Left forelimb (tissue), 1 donor: ENCODE measurements at regions not wholly inside any gene's neighbourhood (a gene's known extent, or its start where the extent isn't known, plus 50 kb on each side); places are given as distances from the start of the nearest gene placed in this dataset.

Experiments used
- DNase-seq: peaks from one replicate; pipeline ENCODE4 v3.0.0-alpha.2; 2018; ENCODE audit warnings: low spot score

GRCh38 chr6:56863366-56863765, 91.5 kb upstream of the BEND6 start:
- DNase-seq, result no peak

DNA sequence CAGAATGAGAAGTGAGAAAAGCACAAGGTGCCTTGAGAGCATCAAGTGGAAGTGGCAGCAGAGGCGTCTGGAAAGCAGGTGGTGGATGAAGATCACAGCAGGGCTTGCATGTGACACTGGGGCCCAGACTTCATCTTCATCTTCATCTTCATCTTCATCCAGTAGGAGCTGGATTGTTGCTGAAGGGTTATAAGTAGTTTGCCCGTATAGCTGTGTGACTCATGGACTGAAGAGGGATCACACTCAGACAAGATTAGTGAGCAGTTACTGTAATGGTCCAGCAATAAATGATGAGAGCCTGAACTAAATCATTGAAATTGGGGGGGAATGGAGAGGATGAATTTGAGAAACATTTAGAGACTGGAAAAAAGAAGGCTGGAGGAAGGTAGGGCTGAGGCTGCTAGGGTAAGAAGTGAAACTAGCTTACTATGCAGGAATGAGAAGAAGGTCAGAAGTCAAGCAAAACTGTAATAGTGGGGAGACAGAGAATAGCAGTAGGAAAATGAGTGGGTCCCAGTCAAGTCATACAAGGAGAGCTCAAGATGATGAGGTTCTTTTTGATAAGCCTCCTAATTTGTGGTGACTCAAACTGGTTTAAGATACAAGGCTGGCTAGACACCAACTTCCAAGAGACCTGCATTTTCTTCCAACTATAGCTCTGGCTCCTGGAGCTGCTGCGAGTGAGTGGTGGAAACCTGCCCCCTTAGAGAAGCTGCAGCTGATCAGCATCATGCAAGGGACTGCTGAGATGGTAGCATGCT, 92.3 kb upstream of the BEND6 start:
- DNase-seq, result no peak

DNA sequence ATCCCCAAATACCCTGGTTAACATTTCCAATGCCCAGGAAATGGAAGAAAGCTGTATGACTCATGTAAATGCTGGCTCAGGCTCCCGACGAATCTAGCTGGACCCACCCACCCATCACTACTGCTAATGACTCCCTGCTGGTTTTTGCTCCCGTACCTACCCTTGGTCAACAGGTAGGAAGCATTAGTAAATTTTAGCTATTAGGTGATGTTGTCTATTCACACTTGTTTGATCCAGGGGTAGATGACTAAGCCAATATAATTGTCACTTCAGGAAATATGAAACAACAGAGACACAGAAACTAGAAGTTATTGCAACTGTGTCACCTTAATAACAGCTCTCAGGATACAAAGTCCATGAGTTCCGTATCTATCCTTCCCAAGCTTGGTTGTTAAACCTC, 94.4 kb upstream of the BEND6 start:
- no peak for DNase-seq

- DNase-seq, result no peak
Observed at GRCh38 chr6:56856036-56856580, 98.8 kb upstream of the BEND6 start.

DNA sequence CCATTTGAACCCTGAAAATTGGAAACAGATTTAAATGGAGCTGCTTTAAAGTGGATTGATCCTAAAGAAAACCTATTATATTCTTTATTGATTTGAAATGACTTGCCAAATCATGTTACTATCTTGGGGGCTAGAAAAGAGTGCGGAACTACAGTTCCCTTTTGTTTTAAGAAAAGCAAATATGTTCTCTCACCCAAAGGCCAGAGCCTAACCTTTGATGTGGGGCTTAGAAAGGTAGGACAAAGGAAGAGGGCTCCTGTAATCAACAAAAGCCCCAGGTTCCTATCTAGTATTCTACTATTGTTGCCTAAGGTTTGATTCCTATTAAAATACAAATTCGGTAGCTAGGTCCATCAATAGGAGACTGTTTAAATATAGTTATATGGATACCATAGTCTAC, 100.8 kb upstream of the BEND6 start:
- DNase-seq, result no peak

DNA sequence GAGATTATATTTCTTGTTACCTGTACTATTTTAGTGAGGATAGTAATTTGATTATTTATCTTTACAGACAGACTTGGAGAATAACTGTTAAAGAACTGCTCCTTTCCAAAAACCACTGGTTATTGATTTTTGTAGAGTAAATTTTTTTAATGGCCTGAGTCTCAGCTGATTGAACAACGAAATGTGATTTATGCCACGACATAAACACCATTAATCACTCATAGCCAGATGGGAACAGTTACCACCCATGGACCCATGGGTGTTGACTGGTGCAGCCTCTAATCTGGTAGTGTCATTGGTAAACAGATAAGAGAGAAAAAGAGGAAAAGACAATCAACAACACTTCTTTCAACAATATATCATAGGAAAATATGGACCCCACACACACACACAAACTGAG, 101.4 kb upstream of the BEND6 start:
- no peak for DNase-seq

DNA sequence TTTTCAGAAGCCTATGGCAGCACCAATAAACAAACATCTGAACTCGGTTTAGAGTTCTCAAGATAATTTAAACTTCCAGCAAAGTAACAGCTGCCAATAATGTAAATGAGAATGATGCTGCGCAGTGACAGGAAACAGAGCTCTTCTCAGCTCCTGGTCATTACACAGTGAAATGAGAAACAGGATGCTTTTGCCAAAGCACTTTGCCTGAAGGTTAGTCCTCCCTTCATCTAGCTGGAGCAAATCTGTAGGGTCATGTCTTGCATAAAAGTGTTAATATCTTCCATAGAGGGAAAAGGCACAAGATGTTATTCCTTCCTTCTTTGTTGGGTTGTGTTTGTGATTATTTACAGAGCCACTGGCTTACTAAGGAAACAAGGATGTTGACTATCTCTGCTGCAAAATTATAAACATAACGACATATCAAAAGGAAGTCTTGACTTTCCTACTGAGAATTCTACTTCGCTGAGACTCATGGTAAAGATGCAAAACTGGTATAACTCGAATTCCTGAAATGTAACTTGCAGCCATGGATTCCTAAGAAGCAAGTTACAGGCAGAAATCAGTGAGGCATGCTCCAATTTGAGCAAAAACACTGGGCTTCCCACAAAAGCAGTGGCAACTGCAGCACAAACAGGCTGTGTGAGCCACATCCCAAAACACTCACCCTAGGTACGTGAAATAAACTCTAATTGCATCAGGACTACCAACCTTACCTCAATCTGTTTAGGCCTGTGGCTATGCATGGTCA, 102.5 kb upstream of the BEND6 start:
- DNase-seq, result no peak

DNA sequence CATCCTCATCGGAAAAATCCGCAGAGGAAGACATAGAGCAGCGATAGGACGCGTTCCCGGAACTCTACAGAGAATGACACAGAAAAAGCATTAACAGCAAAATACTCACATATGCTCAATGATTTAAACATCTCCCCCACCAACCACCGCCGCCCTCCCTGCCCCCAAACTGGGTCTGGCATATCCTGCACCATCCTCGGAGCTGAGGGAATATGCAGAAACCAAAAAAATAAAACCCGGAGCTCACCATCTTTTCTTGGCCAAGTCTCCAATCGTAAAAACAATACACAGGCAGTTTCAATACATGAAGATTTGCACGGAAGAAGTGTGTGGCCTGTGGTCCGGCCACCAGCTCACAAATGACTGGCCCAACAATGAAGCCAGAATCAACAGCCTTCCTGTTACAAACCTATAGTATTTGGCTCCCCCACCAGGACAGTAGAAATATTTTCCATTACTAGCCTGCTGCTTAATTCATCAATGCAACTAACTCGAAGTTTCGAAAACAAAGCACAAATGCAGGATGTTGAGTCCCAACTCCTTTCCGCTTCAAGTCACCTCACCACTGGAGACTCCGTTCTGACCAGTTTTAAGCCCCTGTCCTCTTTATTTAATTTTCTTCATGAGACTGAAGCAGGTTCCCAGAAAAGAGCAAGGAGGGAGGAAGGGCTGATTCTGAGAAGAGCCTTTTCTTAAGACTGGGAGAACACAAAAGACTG, 103.2 kb upstream of the BEND6 start:
- peak; percentile 70 for DNase-seq

DNA sequence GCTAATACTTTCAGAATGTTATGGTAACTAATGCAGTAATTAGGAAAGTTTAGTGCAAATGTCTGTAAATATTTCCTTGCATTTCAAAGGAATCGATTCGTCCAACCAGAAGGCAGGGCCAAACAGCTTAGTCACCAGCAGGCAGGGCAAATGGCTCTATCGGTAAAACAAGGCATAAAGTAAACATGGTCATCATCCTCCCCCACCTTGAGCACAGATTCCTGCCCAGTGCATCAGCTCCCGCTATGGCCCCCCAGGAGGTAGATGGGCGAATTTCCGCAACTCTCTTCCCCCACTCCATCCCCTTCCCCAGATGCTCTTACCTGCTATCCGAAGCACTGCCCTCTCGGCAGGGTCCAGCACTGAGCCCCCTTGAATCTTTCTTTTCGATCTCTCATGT, 103.8 kb upstream of the BEND6 start:
- no peak for DNase-seq

GRCh38 chr6:56850626-56851025, 104.3 kb upstream of the BEND6 start:
- no peak for DNase-seq

DNA sequence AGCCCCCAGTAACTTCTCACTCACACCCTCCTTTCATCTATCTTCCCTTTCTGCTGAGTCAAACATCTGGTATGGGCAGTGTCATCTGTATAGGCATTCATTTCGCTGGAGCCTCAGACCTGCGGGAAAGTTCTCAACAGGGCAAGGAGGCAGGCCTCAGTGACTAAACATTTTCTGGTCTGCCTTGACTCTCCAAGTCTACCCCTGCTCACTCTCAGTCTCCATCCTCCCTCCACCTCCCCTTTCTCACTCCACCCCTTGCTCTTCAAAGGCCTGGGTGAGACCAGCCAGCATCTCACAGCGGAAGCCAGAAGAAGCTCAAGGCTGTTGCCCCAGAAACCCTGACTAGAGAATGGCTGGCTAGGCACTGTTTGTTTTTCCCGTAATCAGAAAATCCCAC, 105.0 kb upstream of the BEND6 start:
- no peak for DNase-seq

DNA sequence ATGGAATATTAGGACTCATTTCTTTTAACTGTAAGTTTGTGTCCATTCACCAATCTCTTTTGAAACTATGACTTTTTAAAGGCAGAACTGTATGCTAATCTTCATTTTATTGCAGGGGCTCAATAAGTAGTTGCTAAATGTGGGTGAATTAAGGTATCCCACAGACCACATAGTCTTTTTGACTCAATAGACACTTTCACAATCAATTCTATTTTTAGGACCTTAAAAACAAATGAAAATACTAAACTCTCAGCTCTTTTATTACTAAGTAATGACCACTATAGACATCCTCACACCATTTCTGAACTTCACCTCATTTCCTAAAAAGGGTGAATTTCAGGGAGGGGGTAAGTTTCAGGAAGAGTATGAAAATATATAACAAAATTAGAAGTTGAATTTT, 106.8 kb upstream of the BEND6 start:
- no peak for DNase-seq

DNA sequence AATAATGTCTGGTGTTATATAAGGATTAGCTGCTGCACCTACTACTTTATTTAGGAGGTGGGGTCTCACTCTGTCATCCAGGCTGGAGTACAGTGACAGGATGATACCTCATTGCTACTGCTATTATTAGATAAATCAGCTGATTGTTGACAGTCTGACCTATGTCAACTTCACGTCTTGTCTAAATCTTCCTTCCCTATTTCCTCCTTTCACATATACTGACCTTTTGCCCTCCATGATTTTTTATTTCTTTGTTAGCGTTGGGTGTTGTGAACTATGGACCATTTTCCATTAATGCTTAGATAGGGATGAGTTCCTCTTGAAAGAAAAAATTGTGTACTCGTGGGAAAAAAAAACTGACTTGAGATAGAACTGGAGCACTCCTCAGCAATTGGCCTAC, 109.9 kb upstream of the BEND6 start:
- no peak for DNase-seq

DNA sequence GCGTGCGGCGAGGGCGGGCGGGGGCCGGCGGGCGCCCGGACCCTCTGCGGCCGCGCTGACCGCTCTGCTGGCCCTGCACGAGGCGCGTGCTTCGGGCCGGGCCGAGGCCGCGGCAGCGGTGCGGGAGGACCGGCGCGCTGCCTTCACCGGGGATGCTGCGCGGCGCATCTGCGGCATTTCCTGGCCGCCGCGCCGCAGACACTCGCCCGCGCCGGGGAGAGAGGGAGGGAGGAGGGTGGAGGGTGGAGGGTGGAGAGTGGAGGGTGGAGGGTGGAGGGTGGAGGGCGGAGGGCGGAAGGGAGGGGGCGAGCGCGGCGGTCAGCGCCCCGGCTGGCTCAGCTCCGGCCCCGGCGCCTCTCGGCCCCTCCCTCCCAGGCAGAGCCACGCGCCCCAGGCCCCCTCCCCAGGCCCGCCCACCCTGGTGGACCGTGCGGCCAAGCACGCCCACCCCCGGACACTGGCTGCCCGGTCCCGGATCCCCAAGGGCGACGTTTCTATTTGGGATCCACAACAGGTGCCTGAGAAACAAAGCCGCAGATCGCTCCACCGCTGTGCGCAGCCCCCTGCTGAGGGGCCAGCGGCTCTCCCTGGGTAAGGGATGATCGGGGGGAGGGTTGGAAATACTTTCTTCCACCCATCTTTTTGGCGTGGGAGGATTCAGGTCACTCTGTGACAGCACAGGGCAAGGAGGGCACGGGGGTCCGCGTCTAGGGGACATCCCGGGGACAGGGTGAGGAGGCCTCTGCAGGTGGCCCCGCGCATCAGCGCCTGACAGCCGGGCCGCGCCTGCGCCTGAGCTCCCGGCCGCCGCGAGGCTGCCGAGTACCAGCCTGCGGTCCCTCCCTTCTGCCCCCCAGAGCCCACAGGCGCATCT, 111.2 kb upstream of the BEND6 start:
- peak; percentile 88 for DNase-seq

- peak; percentile 74 for DNase-seq
Observed at GRCh38 chr6:56842686-56843475, 112.0 kb upstream of the BEND6 start.

DNA sequence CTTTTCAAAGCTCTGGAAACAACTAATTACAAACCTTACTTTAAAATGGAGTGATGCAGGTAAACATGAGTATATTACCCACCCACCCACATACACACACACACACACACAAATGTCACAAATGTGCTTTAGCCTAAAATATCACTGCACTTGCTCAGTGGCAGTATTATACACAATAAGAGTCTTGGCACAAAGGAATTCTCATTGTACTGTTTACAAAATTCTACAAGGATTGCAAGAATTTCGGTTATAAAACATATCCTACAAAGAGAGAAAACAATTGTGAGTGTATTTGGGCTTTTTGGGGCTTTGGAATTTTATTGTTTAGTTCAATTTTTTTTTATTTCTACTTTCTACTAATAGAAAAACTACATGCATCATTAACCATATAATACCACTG, 113.2 kb upstream of the BEND6 start:
- no peak for DNase-seq

DNA sequence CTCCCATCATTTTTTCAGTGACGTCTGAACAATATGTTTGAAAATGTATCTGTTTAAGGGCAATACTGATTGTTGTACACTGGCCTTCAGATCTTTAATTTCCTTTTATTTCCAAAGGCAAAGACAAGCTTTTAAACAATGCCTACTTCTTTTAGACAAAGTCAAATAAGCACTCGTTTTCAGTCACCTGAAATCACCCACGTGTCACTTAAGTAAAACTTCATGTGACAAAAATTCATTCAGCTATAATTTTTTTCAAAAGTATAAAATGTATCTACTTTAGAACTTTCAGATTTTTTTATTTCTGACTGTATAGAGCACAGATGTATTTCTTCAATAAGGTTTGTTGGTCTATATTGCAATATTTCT, 113.5 kb upstream of the BEND6 start:
- no peak for DNase-seq

DNA sequence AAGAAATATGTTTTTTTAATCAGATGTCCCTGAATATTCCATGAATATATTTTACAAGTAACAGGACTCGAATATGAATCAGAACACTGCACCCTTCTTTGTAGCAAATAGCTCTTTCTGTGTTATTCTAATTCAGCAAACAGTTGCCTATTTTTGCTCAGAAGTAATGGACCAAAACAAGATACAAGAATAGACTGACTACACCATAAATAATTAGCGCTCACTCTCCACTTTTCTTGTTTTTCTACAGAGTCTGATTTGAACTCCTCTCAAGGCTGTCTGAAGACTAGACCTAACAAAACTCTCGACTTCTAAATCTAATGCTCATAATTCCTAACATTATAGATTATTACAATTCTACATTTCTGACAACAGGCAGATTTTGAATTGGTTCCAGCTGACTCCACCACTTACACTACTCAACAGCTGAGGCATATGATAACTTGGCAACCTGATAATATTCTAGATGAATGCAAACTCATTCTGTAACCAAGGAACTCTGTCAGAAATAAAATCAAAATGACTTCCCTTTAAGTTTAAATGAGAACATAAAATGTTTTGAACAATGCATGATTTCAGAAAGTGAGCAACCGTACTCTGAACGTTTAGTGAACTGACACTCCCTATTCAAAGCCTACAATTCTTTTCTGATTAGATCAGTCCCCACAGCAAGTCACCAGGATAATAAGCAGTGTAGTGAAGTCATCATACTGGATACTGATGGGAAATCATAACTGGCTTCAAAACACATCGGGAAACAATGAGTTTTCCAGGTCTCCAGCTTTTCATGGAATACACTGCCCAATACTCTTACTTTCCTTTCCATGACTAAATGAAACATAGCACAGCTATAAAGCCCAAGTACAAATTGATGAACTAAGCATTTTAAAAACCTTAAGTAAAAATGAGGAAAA, 114.2 kb upstream of the BEND6 start:
- no peak for DNase-seq

GRCh38 chr6:56839533-56840183, 115.2 kb upstream of the BEND6 start:
- no peak for DNase-seq
